ENCODE measurements at regions not wholly inside any gene's neighbourhood (a gene's known extent, or its start where the extent isn't known, plus 50 kb on each side); places are given as distances from the start of the nearest gene placed in this dataset.

- TF ChIP-seq CTCF (tag by site-specific recombination; IDR thresholded peaks at IDR 0.05) (no peak), ZNF324 (tag by site-specific recombination; IDR thresholded peaks at IDR 0.05) (no peak), ZNF138 (tag by site-specific recombination; IDR thresholded peaks at IDR 0.05; ENCODE audit: borderline replicate concordance) (no peak), ATF2 (tag by site-specific recombination; IDR thresholded peaks at IDR 0.05; ENCODE audit: low read depth) (no peak), SCRT2 (tag by site-specific recombination; IDR thresholded peaks at IDR 0.05) (no peak), ZNF121 (tag by site-specific recombination; IDR thresholded peaks at IDR 0.05) (no peak), REST (tag by site-specific recombination; IDR thresholded peaks at IDR 0.05) (no peak), ZBTB20 (tag by site-specific recombination; IDR thresholded peaks at IDR 0.05) (no peak), ZBTB49 (tag by site-specific recombination; IDR thresholded peaks at IDR 0.05; ENCODE audit: low read depth) (no peak)
Observed at GRCh38 chr3:18703798-18704197, 278.7 kb upstream of the SATB1 start.

Data from HEK293 (cell line).